ENCODE measurements at regions not wholly inside any gene's neighbourhood (a gene's known extent, or its start where the extent isn't known, plus 50 kb on each side); places are given as distances from the start of the nearest gene placed in this dataset.

DNA sequence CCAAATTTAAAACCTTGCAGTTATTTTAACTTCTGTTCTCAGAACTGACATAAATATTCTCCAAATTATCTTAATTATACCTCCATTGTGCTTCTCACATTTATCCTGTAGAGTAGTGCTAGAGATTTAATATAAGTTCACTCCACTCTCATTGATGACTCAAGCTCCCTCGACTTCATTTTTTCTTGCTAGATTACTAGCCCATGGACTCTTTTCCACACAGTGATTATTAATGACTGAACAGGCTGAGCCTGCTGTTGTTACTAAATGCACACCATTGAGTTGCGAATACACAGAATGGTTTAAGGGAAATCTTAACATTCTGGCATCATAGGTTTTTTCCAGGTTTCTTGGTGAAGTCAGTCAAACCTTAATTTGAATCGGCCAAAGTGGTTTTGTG is 179.5 kb upstream of the AKR1E2 start:
- Mint-ChIP-seq H3K9me3 (ENCODE audit: low read depth) (no peaks in the 10 kb centered on the region), H3K27ac (no peak overlapping the region), H3K4me1 (peaks cover 16% of the 10 kb centered on the region), H3K4me3 (no peak overlapping the region), H3K27me3 (no peaks in the 10 kb centered on the region), H3K36me3 (peaks cover 4% of the 10 kb centered on the region)
- no peak for DNase-seq
- CTCF ChIA-PET: interaction anchor here (1.7 kb wide), 1 partner anchor 9 kb away, joined by 5 read pairs; no protein-coding TSS in a partner anchor
- no peak for ATAC-seq

GRCh38 chr10:4645836-4646235 is 180.2 kb upstream of the AKR1E2 start:
- Mint-ChIP-seq H3K4me3 (no peak overlapping the region), H3K27ac (no peak overlapping the region), H3K4me1 (peaks cover 12% of the 10 kb centered on the region), H3K36me3 (peaks cover 4% of the 10 kb centered on the region), H3K9me3 (ENCODE audit: low read depth) (no peaks in the 10 kb centered on the region), H3K27me3 (no peaks in the 10 kb centered on the region)
- ATAC-seq (no peak), DNase-seq (no peak)
- CTCF ChIA-PET: interaction anchor here (1.7 kb wide), 1 partner anchor 9 kb away, joined by 5 read pairs; no protein-coding TSS in a partner anchor

- H3K27ac Mint-ChIP-seq: no peak overlapping the region
- no peaks in the 10 kb centered on the region for H3K9me3 Mint-ChIP-seq (ENCODE audit: low read depth)
- peaks cover 6% of the 10 kb centered on the region for H3K4me1 Mint-ChIP-seq
- CTCF ChIA-PET: no interaction called here
- ATAC-seq (no peak), DNase-seq (no peak)
- peaks cover 1% of the 10 kb centered on the region for H3K36me3 Mint-ChIP-seq
- no peak overlapping the region for H3K4me3 Mint-ChIP-seq
- H3K27me3 Mint-ChIP-seq: no peaks in the 10 kb centered on the region
Measured at GRCh38 chr10:4643471-4643870, 182.5 kb upstream of the AKR1E2 start.

- Mint-ChIP-seq H3K36me3 (no peaks in the 10 kb centered on the region), H3K9me3 (ENCODE audit: low read depth) (no peaks in the 10 kb centered on the region), H3K4me1 (no peaks in the 10 kb centered on the region), H3K27me3 (no peaks in the 10 kb centered on the region), H3K27ac (no peak overlapping the region), H3K4me3 (no peak overlapping the region)
- ATAC-seq: no peak
- DNase-seq: no peak
- CTCF ChIA-PET: no interaction called here
Measured at GRCh38 chr10:4639960-4640359, 186.0 kb upstream of the AKR1E2 start.

- no peaks in the 10 kb centered on the region for H3K36me3 Mint-ChIP-seq
- no peaks in the 10 kb centered on the region for H3K9me3 Mint-ChIP-seq (ENCODE audit: low read depth)
- no peak overlapping the region for H3K27ac Mint-ChIP-seq
- ATAC-seq (no peak), DNase-seq (no peak)
- no peak overlapping the region for H3K4me3 Mint-ChIP-seq
- H3K4me1 Mint-ChIP-seq: no peaks in the 10 kb centered on the region
- CTCF ChIA-PET: no interaction called here
- no peaks in the 10 kb centered on the region for H3K27me3 Mint-ChIP-seq
Measured at GRCh38 chr10:4638099-4638498, 187.9 kb upstream of the AKR1E2 start.

GRCh38 chr10:4637657-4638056 is 188.3 kb upstream of the AKR1E2 start:
- Mint-ChIP-seq H3K27me3 (no peaks in the 10 kb centered on the region), H3K4me3 (no peak overlapping the region), H3K4me1 (no peaks in the 10 kb centered on the region), H3K27ac (no peak overlapping the region), H3K36me3 (no peaks in the 10 kb centered on the region), H3K9me3 (ENCODE audit: low read depth) (no peaks in the 10 kb centered on the region)
- CTCF ChIA-PET: no interaction called here
- ATAC-seq: no peak
- no peak for DNase-seq

GRCh38 chr10:4635883-4636282 is 190.1 kb upstream of the AKR1E2 start:
- Mint-ChIP-seq H3K9me3 (ENCODE audit: low read depth) (no peaks in the 10 kb centered on the region), H3K27me3 (no peaks in the 10 kb centered on the region), H3K36me3 (no peaks in the 10 kb centered on the region), H3K27ac (no peak overlapping the region), H3K4me1 (no peaks in the 10 kb centered on the region), H3K4me3 (no peak overlapping the region)
- CTCF ChIA-PET: no interaction called here
- DNase-seq (no peak), ATAC-seq (no peak)

DNA sequence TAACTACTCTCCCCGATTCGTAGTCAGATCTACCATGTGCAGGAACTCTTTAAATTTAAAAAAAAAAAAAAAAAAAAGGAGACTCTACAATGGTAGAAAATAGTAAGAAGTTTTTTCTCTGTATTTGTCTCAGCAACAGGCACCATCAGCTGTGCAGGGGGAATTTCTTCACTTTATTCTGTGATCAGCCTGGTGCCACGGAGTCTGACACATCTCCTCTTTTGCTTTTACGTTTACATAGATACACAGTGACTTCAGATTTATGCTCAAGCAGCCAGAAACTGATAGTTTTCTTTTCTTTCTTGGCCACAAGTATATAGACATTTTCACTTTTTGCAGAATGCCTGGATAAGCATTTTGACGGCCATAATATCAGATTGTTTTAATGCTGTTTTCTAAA is 190.6 kb upstream of the AKR1E2 start:
- H3K9me3 Mint-ChIP-seq (ENCODE audit: low read depth): no peaks in the 10 kb centered on the region
- no peaks in the 10 kb centered on the region for H3K4me1 Mint-ChIP-seq
- no peaks in the 10 kb centered on the region for H3K27me3 Mint-ChIP-seq
- no peak overlapping the region for H3K4me3 Mint-ChIP-seq
- CTCF ChIA-PET: no interaction called here
- ATAC-seq (no peak), DNase-seq (no peak)
- no peaks in the 10 kb centered on the region for H3K36me3 Mint-ChIP-seq
- H3K27ac Mint-ChIP-seq: no peak overlapping the region

DNA sequence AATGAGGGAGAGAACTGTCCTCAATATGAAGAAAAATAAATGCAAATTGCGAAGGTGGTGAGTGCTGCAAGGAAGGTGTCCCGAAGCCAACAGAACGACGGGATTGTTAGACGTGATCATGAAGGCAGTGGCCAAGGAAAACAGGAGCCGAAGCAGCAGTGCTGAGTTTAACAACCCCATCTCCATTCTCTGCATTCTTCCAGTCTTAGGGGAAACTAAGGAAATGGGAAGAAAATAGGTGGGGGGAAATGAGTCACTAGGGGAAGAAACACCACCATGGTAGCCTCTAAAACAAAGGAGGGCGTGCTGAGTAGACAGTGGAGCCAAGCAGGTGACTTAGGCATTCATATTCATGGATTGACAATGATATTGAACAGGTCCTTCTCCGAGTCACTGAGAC is 192.2 kb upstream of the AKR1E2 start:
- ATAC-seq: no peak
- H3K4me3 Mint-ChIP-seq: no peak overlapping the region
- H3K4me1 Mint-ChIP-seq: no peaks in the 10 kb centered on the region

GRCh38 chr10:4633186-4633585 is 192.8 kb upstream of the AKR1E2 start:
- ATAC-seq: no peak
- Mint-ChIP-seq H3K4me3 (no peak overlapping the region), H3K27ac (no peak overlapping the region), H3K36me3 (no peaks in the 10 kb centered on the region), H3K4me1 (no peaks in the 10 kb centered on the region), H3K27me3 (no peaks in the 10 kb centered on the region), H3K9me3 (ENCODE audit: low read depth) (no peaks in the 10 kb centered on the region)
- DNase-seq: no peak
- CTCF ChIA-PET: no interaction called here

More for the DNA sequence above, 192.2 kb upstream of the AKR1E2 start:
- H3K27me3 Mint-ChIP-seq: no peaks in the 10 kb centered on the region
- no peak overlapping the region for H3K27ac Mint-ChIP-seq
- H3K9me3 Mint-ChIP-seq (ENCODE audit: low read depth): no peaks in the 10 kb centered on the region
- no peak for DNase-seq
- H3K36me3 Mint-ChIP-seq: no peaks in the 10 kb centered on the region
- CTCF ChIA-PET: no interaction called here

DNA sequence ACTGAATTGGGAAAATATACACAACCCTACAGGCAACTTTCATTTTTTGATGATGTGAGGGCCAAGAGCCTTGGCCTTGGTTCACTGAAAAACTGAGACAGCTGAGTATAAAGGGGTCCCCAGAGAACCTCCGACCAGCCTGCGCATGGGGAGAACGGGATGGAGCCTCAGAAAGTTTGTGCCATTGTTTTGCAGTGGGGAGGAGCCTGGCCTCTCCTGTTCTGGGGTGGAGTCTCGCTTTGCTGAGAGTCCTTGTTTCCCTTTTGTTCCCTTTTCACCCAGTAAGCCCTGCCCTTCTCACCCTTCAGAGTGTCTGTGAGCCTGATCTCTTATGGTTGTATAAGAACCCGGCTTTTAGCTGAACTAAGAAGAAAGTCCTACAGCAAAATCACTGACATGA is 193.2 kb upstream of the AKR1E2 start:
- H3K9me3 Mint-ChIP-seq (ENCODE audit: low read depth): peaks cover 1% of the 10 kb centered on the region
- H3K4me3 Mint-ChIP-seq: no peak overlapping the region
- no peaks in the 10 kb centered on the region for H3K27me3 Mint-ChIP-seq
- CTCF ChIA-PET: no interaction called here
- H3K4me1 Mint-ChIP-seq: no peaks in the 10 kb centered on the region
- H3K36me3 Mint-ChIP-seq: no peaks in the 10 kb centered on the region
- H3K27ac Mint-ChIP-seq: no peak overlapping the region
- ATAC-seq: no peak
- no peak for DNase-seq

DNA sequence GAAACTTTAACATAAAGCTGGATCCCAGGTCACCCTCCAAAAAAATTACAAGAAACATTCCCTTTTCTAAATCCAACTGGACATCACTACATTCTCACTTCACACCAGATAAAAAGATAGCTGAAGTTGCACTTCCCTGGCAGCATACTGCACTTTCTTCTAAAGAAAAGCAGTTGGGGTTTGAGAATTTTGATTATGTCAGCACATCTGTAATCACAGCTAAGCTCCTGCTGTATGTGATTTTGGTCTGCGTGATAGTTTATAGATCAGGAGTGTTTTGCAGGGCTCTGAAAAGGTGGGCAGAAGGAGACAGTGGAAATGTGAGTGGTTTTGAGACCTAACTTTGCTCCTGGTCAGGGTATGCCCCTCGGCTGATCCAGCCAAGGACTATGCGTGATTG is 199.1 kb upstream of the AKR1E2 start:
- Mint-ChIP-seq H3K4me3 (no peak overlapping the region), H3K4me1 (no peaks in the 10 kb centered on the region), H3K27me3 (peaks cover 10% of the 10 kb centered on the region), H3K9me3 (ENCODE audit: low read depth) (peaks cover 7% of the 10 kb centered on the region), H3K27ac (no peak overlapping the region), H3K36me3 (no peaks in the 10 kb centered on the region)
- ATAC-seq (no peak), DNase-seq (no peak)
- CTCF ChIA-PET: no interaction called here

DNA sequence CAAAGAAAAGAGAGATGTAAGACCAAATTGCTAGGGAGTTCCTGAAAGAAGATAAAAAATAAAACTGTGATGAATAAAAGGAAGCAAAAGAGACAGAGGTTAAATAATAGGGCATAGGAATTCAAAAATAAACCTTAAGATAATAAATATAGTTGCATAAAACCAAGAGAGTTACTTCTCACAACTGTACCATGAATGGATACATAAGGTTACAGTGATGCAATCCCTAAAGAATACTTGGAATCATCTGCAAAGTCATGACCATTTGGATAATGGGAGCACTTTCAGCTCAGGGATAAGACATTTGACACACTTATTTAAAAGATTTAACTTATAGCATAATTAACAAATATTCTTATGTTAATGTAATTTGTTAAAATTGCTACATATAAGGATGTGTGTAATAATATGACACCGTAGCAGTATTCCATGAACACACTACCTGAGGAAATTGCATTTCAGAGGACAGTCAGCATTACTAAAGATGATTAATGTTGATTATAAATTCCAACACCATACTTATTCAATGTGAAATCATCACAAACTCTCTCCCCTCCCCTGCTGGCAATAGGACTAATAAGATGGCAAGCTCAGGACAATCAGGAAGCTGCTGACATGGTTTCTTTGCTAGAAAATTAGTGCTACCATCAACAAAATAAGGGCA is 202.1 kb upstream of the AKR1E2 start:
- CTCF ChIA-PET: no interaction called here
- Mint-ChIP-seq H3K36me3 (no peaks in the 10 kb centered on the region), H3K4me3 (no peak overlapping the region), H3K27ac (no peak overlapping the region), H3K27me3 (peaks cover 17% of the 10 kb centered on the region), H3K9me3 (ENCODE audit: low read depth) (peaks cover 7% of the 10 kb centered on the region), H3K4me1 (no peaks in the 10 kb centered on the region)
- ATAC-seq (no peak), DNase-seq (no peak)

DNA sequence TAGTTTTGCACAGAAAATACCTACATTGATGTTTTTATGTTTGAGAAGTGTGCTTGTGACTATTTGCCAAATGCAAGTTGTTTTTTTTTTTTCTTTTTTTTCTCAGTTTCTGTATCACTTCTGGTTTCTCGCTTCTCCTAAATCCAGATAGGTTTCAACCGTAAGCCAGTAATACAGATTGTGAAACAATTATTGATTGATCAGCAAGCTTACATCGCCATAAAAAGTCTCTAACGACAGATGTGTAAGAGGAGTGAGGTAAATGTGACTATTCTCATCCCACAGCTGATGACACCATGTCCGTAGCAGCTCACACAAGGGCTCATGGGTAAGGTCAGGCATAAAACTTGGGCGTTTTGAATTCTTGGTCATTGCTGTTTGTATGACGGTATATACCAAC is 202.8 kb upstream of the AKR1E2 start:
- Mint-ChIP-seq H3K36me3 (no peaks in the 10 kb centered on the region), H3K4me3 (no peak overlapping the region), H3K27ac (no peak overlapping the region), H3K9me3 (ENCODE audit: low read depth) (peaks cover 7% of the 10 kb centered on the region), H3K27me3 (peaks cover 22% of the 10 kb centered on the region), H3K4me1 (no peaks in the 10 kb centered on the region)
- no peak for ATAC-seq
- no peak for DNase-seq
- CTCF ChIA-PET: no interaction called here

GRCh38 chr10:4622384-4622783 is 203.6 kb upstream of the AKR1E2 start:
- Mint-ChIP-seq H3K27ac (no peak overlapping the region), H3K4me1 (no peaks in the 10 kb centered on the region), H3K9me3 (ENCODE audit: low read depth) (peaks cover 5% of the 10 kb centered on the region), H3K27me3 (peaks cover 25% of the 10 kb centered on the region), H3K36me3 (no peaks in the 10 kb centered on the region), H3K4me3 (no peak overlapping the region)
- ATAC-seq: no peak
- CTCF ChIA-PET: no interaction called here
- DNase-seq: no peak
